NCI-H748 treated with DMSO at 0.1 percent for 48 hours (cell line): ENCODE measurements at regions not wholly inside any gene's neighbourhood (a gene's known extent, or its start where the extent isn't known, plus 50 kb on each side); places are given as distances from the start of the nearest gene placed in this dataset.

Experiments used
- DNase-seq: peaks from one replicate; lab custom pipeline; 2025; lab: John Stamatoyannopoulos, UW

DNA sequence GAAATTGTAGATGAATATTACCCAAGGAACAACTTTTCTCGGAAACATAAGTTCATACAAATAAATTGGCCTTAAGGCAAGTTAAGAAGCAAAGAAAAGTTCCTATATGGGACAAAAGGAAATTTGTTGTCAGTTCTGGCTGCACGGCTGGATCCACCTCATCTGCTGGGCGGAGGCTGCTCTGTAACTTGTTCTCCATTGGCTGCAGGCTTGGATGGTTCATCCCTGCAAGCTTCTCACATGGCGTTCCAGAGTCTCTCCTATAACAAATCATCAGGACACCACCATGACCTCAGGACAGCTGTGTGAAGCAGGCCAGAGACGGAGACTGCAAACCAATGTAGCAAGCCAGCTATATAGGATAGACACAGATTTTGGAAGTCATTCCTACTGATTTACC lies 81.4 kb upstream of the DAB2 start:
- DNase-seq: no peak

DNA sequence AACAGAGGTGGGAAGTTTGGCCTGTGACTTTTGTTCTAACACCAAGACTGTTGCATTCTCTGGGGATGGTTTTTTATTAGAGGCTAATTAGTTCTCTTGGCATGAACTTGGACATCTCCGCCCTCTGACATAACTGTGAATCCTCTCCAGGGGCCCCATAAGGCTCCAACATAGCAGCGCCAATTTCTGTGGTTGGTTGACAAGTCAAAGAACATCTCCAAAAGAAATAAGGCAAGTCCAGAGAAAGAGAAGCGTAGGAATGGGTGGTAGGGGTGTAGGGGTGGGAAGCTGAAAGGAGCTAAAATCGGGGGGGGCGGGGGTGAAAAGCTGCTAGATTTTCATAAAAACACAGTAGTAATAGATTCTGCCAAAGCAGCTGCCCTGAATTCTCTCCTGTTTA lies 81.0 kb upstream of the DAB2 start:
- DNase-seq: no peak

DNA sequence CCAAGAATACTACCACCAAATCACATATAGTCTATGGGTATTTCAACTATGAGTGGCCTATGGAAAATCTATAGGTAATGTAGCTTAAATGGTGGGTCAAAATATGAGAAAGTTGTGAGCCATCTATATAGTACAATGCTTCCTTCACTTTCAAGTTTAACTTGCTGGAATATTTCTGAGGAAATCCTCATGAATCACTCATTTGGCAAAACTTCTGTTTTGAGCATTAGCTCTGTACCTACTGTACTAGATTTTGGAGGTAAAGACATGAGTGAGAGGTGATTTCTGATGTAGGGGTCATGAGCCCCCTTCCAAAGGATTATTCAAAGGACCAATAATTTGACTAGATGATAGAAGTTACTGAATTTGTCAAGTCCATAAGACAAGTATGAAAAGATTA lies 80.6 kb upstream of the DAB2 start:
- DNase-seq: no peak

DNA sequence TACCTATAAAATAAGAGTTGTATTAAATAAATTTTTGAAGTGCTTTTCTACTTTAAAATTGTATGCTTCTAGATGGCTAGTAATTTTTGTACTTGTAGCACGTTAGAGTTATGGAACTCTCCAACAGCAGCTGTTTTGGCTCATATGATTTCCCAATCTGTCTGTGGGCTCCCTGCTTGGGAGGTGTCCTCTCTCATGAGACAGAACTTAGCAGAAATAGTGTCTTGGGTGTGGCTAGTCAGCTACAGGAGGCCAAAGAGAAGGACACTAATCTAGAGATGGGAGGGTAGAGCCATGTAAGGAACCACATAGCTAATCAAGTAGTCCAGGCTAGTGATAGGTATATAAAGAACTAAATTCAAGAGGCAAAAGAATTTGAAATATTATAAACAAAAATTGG lies 78.4 kb upstream of the DAB2 start:
- DNase-seq: no peak

DNA sequence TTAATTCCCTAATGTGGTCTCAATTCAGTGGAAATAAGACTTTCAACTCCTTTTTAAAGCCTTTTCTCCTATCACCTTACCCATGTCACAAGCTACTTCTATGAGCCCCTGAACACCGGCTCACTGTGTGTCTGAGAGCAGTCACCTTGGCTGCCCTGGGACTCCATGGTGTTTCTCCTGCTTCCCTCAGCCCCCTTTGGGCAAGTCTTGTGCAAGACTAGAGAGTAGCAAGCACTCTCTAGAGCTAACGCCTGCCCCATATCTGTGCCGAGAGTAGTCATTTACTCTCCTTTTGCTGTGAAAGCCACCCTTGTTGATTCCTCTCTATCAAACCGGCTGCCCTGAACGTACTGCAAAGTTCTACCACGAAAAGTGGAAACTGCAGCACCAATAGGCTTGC lies 77.9 kb upstream of the DAB2 start:
- no peak for DNase-seq

DNA sequence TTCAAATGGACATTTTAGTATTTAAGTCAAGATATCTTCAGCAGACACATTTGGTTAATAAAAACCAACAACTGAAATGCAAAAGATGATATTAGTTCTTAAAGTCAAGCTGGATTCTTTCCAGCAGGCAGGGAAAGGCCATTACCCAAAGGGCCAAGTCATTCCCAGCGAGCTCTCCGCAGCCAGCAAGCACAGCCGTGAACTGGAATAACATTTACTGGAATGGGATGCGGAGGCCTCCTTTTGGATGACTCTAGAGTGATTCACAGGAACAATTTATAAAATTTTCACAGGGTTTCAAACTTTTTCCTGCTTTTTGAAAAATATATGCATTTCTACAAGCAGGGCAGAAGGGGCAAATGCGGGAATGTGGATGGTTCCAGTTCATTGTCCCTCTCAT lies 76.6 kb upstream of the DAB2 start:
- no peak for DNase-seq

DNA sequence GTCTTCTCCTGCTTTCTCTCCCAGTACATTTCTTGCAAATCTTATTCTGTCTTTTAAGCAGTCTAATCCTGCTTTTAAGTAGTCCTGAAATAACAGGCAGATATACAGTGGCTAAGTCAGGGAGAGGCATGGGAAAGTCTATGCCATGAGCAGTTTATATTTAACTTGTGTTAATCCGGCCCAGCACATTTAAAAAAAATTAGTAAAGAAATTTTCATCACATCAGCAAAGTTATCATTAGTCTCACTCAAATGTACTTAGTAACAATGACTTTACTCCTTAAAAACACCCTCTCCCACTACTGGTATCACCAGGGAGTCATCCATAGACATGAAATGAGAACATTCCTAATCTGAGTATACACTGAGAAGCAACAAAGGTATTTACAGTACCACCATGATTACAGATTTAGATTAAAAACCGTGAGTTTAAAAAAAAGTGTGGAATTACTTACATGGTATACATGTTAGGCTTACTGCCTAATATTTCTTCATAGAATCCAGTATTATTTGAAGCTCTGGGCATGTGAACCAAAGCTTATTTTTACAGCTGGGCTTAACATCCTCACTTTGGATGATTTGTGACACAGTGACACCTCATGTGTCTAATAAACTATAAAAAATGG lies 75.9 kb upstream of the DAB2 start:
- no peak for DNase-seq

DNA sequence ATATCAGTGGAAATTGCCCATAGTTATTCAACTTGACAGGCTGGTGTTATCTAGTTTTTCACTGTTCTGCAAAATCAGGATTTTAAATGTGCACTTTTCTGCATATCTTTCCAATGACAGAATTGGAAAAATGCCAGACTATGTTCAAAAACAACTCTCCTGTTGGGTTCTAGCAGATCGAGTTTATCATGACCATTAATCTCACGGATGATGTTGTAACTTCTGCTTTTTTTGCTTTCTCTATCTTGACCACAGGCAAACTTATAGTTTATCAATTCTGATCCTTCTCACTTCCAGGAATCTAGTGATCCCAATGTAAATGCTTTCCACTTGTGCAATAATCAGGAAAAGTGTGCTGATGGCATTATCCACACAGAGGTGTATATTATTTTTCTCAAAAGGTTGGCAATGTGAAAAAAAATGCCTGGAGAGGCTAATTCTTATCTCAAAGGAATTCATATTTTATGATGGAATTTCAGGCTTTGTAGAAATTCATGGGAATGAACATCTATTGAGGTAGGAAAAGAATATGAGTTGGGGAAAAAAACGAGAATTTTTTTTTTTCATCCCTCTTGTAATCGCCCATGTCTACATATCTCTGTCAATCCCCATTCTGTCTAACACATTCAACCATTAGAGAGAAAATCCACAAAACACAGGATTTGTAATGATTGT lies 73.6 kb upstream of the DAB2 start:
- no peak for DNase-seq

DNA sequence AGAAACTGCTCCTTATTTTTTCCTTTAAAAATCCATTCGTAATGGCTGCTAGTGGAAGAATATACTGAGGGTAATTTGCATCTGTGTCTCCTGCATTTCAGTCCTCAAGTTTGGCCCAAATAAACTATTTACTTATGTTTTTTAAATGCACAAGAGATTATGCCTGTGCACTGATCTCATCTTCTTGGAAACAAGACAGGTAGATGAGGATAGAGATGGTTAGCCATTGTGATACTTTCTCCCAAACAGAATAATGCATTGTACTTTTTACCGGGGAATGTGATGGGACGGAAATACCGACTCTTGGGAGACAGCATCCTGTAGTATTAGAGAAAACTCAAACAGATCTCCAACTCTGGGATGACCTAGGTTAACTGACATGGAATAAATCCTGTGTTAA lies 72.5 kb upstream of the DAB2 start:
- no peak for DNase-seq

DNA sequence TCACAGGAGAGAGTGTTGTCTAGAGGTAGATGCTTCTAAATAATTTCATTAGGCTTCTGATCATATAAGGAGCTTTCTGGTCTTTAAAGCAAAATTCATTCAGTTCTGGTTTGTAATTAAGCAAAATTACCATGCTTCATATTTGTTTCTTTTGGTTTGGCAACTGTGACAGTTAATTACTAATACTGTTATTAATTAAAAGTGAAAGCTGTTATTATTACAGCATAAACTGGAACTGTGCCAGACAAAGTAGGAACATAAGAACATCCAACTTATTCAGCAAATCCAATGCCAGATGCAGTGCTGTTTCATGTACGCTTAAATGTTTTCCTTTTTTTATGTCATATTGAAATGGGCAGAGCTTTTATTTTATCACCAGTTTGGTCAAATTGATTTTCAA lies 70.4 kb upstream of the DAB2 start:
- no peak for DNase-seq

DNA sequence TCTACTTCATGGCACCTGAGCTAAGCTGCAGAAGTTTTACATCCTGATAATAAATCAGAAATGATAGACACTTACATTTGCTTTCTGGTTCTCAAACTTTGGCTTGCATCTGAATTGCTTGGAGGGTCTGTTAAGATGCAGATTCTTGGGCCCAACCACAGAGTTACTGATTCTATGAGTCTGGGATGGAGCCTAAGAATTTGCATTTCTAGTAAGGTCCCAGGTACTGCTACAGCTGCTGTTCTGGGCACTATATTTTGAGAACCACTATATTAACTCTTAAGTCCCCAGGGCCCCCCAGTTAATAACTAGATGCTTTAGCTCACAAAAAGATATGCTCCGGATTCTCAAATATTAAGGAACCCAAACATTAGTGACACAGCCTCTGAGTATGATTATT lies 69.8 kb upstream of the DAB2 start:
- DNase-seq: no peak

DNA sequence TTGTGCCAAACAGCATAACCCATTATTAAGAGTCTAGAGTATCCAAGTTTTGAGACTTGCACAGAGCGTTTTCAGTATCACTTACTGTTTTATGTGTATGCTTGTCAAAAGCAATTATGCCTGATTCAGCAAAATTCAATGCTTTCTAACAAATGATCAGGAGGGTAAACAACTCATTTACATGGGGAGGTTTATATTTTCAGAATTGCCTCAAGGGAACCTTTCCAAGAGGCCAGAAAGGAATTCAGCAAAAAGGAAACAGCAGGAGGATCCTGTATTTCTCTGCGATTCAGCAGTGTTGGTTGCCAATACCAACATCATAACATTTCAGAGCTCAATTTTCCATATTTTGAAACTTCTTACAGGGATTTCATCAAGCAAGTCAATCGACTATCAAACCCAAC lies 69.3 kb upstream of the DAB2 start:
- no peak for DNase-seq

DNA sequence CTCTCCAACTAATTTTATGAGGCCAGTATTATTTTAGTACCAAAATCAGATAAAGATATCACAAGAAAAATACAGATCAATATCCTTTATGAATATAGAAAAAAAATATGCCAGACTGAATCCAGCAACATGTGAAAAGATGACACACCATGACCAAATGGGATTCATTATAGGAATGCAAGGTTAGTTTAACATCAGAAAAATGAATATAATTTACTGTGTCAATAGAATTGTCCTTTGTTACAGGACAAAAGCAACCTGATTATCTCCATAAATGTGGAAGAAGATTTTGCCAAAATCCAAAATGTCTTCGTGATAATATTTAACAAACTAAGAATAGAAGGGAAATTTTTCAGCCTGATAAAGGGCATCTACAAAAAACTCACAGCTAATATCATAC lies 66.4 kb upstream of the DAB2 start:
- DNase-seq: no peak

DNA sequence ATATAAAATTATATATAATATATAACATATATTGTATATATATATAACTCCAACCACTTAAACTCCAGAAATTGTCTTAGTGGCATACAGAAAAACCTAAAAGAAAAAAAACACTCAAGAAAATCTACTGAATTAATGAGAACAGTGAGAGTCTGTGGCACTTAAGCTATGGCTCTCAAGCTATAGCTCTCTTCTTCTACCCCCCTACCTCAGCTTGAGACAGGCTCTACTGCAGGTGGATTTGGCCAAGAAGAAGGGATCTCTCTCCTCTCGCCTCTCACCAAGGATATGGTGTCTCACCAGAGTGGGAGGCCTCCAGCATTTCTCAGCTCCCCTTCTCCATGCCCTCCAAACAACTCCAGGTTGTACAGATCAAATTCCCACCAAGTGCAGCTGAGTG lies 64.5 kb upstream of the DAB2 start:
- no peak for DNase-seq

DNA sequence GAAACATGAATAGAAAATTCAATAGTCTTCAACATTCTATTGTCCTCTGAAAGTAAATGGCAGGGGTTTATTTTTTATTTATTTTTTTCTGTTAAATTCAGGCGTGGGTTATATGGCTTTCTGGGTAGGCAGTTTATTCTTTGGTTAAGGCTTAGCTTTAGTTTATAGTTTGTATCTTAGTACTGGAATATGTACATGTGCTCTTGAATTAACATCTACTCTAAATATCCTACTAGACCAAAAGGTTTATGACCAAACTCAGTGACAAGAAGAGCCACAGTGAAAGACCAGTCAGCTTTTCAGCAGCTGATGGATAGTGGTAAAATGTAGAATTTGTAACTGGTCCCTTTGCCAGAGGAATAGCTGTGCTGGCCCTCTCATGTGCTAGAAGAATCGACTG lies 62.0 kb upstream of the DAB2 start:
- no peak for DNase-seq

DNA sequence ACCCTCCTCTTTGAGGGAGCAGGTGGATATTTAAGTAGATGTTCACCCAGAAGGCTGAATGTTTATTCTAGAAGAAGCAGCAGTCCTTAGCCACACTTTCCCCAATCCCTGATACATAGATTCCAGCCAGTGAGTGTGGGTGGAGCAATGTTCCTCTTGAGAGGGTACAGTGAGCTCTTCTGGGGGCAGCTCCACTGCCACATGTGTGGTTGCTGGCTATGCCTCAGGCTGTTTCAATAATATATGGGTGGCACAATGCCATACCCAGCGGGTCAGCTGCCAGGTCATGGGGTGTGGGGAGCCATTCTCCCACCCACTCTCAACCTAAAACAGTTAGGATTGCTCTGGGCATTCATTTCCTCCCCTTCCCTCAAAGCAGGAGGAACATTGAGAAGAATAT lies 61.6 kb upstream of the DAB2 start:
- no peak for DNase-seq

DNA sequence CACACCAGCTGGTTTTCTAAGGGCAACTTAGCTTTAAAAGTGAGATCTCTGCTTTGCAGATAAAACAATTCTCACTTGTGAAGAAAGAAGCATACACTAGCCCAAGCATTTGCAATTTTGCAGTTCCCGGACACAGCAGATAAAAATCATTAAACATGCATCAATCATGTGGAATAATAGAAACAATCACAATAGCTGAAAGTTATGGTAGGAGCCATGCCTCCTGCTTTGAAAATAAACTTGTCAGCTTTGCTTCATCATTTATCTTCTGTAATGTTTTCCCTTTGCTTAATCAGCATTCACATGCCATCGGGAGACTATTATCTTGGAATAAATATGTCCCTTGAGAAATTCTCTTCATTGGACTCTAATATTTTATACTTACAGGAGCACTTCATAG lies 60.3 kb upstream of the DAB2 start:
- no peak for DNase-seq

DNA sequence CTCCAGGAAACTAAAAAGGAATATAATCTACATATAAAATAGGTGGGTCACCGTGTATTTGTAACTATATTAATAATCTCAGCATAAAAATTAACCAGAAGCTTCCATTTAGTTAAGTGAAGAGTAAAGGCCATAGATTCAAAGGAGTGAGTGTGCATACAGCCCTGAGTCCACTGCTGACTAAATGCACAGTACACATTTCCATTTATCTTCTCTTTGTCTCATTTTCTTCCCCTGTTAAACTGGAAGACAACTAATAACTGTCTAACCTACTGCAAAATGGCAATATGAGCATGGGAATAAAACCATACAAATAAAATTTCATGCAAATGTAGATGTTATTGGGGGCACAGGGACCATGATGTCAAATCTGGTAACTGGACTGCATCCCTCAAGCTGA lies 59.9 kb upstream of the DAB2 start:
- no peak for DNase-seq

DNA sequence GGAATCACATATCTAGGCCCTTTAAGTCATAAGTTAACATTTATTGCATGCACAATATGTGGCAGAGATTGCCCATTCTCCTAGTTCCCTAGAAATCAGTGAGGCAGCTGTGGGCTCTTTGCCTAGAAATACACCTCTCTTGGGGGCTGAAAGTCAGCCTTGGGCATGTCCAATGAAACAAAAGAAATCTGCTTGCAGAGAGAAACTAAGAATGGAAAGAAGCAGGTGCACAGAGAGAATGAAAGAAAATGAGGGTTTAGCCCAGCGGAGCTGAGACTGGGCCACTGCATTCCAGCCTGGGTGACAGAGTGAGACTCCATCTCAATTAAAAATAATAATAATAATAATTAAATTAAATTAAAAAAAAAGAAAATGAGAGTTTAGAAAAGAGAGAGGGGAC lies 57.3 kb upstream of the DAB2 start:
- no peak for DNase-seq

DNA sequence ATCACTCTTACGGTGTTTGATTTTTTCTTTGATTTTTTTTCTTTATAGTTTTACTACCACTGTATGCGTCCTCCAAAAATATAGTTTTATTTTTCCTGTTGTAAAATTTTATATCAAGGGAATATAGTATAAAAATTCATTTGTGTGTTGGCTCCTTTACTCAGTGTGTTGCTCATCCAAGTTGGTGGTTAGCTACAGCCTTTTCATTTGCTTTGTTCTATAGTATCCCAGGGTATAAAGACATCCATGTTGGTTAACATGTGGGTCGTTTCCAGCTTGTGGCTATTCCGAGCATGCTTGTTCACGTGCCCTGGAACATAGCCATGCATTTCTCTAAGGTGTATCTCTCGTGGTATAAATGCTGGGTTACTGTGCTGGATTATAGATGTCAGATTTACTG lies 54.8 kb upstream of the DAB2 start:
- DNase-seq: no peak

DNA sequence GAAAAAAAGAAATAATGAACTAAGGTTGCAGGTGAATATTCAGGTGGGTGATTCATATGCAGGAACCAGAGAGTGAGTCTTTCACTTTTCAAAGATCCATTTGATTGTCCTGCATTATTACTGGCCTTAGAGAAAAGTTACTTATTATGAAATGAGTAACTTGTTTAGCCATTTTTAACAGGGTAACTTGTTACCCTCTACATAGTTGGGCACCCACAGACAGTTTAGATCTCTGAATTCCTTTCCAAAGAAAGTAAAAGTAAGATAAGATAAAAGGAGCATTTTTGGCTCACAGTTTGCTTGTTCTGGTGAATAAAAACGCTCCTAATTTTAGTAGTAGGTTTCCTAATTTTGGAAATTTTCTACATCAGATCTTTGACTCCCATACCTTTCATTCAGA lies 54.1 kb upstream of the DAB2 start:
- no peak for DNase-seq

DNA sequence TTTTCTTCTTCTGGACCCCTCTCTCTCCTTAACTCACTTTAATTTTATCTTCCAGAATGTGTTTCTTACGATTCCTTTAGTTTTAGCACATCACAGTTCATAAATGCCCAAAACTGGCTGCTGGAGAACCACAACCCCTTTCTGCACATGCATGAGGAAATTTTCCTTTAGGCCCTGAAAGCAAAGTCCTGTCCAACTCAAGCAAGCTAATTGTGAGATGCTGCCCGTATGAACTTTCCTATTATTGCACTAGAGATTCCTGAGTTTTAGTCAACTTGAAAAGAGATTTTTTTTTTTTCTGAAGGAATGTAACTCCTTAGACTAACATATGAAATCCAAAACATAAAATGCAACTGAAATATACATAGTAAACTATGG lies 52.1 kb upstream of the DAB2 start:
- no peak for DNase-seq

DNA sequence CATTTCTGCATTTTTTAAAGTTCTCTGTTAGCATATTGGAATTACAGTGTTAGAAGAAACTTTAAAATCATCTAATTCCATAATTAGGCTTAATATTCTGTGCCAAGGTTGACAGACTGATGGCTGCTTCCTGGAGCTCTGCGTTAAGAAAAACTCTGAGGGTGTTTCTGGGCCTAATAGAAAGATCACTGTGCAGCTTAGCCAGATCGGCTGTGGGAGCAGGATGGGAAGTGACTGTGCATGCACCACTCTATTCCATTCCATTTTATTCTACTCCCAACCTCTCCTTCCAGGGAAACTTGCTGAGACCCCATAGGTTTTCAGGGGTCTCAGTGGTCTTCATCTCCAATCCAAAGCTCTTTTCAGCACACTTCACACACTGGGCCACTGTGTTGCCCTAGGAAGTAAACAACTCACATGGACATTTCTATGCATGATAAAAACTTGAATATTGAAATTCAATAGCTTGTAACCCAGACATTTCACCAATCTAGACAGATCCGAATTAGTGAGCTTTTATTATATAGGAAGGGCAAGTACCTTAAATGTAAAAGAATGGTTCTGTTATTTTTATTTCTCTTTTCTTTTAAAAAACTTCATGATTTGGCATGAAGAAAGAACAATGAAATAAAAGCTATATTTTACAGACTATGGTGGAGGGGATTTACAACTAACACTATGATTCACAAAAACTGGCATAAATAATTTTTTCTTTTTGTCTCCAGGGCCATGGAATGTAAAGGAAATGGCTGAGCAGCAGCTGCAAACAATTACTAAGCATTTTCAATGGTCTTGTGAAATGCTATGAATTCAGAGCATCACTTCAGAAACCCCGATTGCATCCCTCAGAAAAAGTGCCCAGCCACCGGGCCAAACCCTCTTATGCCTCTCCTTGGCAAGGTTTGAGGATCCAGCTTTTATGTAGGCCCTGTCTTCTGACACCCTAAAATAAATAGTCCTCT lies 51.4 kb upstream of the DAB2 start:
- no peak for DNase-seq
